ENCODE measurements at regions not wholly inside any gene's neighbourhood (a gene's known extent, or its start where the extent isn't known, plus 50 kb on each side); places are given as distances from the start of the nearest gene placed in this dataset.

- no peak for DNase-seq
These were observed 51.5 kb upstream of the TMEM200A start for GRCh38 chr6:130314271-130314670.

- no peak for DNase-seq
These were observed 52.6 kb upstream of the TMEM200A start for GRCh38 chr6:130313206-130313605.

GRCh38 chr6:130309028-130309427 lies 56.8 kb upstream of the TMEM200A start:
- no peak for DNase-seq

GRCh38 chr6:130307752-130308361 lies 58.0 kb upstream of the TMEM200A start:
- DNase-seq: no peak

- no peak for DNase-seq
These were observed 59.4 kb upstream of the TMEM200A start for GRCh38 chr6:130306377-130306776.

- DNase-seq: no peak
These were observed 62.4 kb upstream of the TMEM200A start for GRCh38 chr6:130303431-130303830.

- no peak for DNase-seq
These were observed 67.6 kb upstream of the TMEM200A start for GRCh38 chr6:130298258-130298657.

- DNase-seq: no peak
These were observed 69.0 kb upstream of the TMEM200A start for GRCh38 chr6:130296854-130297253.

GRCh38 chr6:130293800-130294199 lies 71.0 kb upstream of the SAMD3 start:
- peak; percentile 23 for DNase-seq

- no peak for DNase-seq
These were observed 65.3 kb upstream of the SAMD3 start for GRCh38 chr6:130288065-130288464.

- DNase-seq: peak; percentile 20
These were observed 59.7 kb upstream of the SAMD3 start for GRCh38 chr6:130282234-130282995.

- no peak for DNase-seq
These were observed 53.8 kb upstream of the SAMD3 start for GRCh38 chr6:130276507-130276906.

GRCh38 chr6:130274007-130274406 lies 51.3 kb upstream of the SAMD3 start:
- no peak for DNase-seq
